SK-N-SH (cell line): ENCODE measurements at regions not wholly inside any gene's neighbourhood (a gene's known extent, or its start where the extent isn't known, plus 50 kb on each side); places are given as distances from the start of the nearest gene placed in this dataset.
A peak's percentile ranks its signal among the peaks of the same experiment; 100 is the strongest.

ENCODE experiments used
- CTCF ChIA-PET: fragments of 300-600, 350-600 bp; formaldehyde crosslinking; extraction: SDS; loops from one replicate; lab custom pipeline; 2021; lab: Yijun Ruan, JAX
- POLR2A ChIA-PET: fragments of 350-600 bp; sonication (Branson Sonifier 250); formaldehyde crosslinking; extraction: SDS; loops from one replicate; lab custom pipeline; 2020; ENCODE audit warnings: antibody characterized with exemption, inconsistent platforms; lab: Yijun Ruan, JAX
- DNase-seq: peaks from one replicate; pipeline ENCODE4 v3.0.0; 2012
- H2AFZ ChIP-seq: fragments of 200-600 bp; sonication (generic); 2 replicates; pipeline ENCODE4 v1.8.1; 2016; ENCODE audit warnings: antibody characterized with exemption, mild to moderate bottlenecking, low read depth
- H3F3A ChIP-seq: fragments of 200-600 bp; sonication (generic); replicated peaks from 2 replicates; pipeline ENCODE3; 2016; ENCODE audit warnings: antibody characterized with exemption, mild to moderate bottlenecking; ENCODE audit not compliant: insufficient read depth
- H3K27ac ChIP-seq, 2 experiments: fragments of 200-500 bp in 1 of 2; fragments of 200-600 bp in 1 of 2; sonication (Bioruptor generic) in 1 of 2; sonication (generic), shearing (Covaris generic) in 1 of 2; 2 replicates each; pipeline versions ENCODE4 v1.5.1 to v1.6.1; 2014 to 2016; ENCODE audit warnings: low read depth in 2 of 2, inconsistent platforms in 1 of 2, low read length in 1 of 2, mild to moderate bottlenecking in 1 of 2, mixed read lengths in 1 of 2
- H3K27me3 ChIP-seq: fragments of 200-600 bp; sonication (generic), shearing (Covaris generic); 2 replicates; pipeline ENCODE4 v1.6.1; 2016; ENCODE audit warnings: mixed run types; ENCODE audit not compliant: insufficient read depth
- H3K36me3 ChIP-seq, 2 experiments: fragments of 200-500 bp in 1 of 2; fragments of 200-600 bp in 1 of 2; sonication (Bioruptor generic) in 1 of 2; sonication (generic) in 1 of 2; replicated peaks in 1 of 2; 2 replicates each; pipeline versions ENCODE3 to v1.5.1; 2014 to 2016; ENCODE audit warnings: low read length in 1 of 2, mild to moderate bottlenecking in 1 of 2; ENCODE audit not compliant: insufficient read depth in 2 of 2, control insufficient read depth in 1 of 2
- H3K4me1 ChIP-seq, 2 experiments: fragments of 200-500 bp in 1 of 2; fragments of 200-600 bp in 1 of 2; sonication (Bioruptor generic) in 1 of 2; sonication (generic), shearing (Covaris generic) in 1 of 2; 2 replicates each; pipeline versions ENCODE4 v1.5.1 to v1.6.1; 2014 to 2016; ENCODE audit warnings: low read depth in 1 of 2, low read length in 1 of 2, mixed run types in 1 of 2; ENCODE audit not compliant: insufficient read depth in 2 of 2, control insufficient read depth in 1 of 2
- H3K4me2 ChIP-seq: fragments of 200-600 bp; sonication (generic), shearing (Covaris generic); 2 replicates; pipeline ENCODE4 v1.6.1; 2017; ENCODE audit warnings: mixed run types
- H3K4me3 ChIP-seq, 2 experiments: fragments of 200-500 bp in 1 of 2; fragments of 200-600 bp in 1 of 2; sonication (Bioruptor generic) in 1 of 2; sonication (generic), shearing (Covaris generic) in 1 of 2; 2 replicates each; pipeline versions ENCODE4 v1.5.1 to v1.8.1; 2014 to 2016; ENCODE audit warnings: low read depth in 2 of 2, inconsistent platforms in 1 of 2, low read length in 1 of 2, mild to moderate bottlenecking in 1 of 2, mixed read lengths in 1 of 2, moderate library complexity in 1 of 2
- H3K79me2 ChIP-seq: fragments of 200-600 bp; sonication (generic); 2 replicates; pipeline ENCODE4 v1.8.1; 2017; ENCODE audit warnings: mild to moderate bottlenecking; ENCODE audit not compliant: insufficient read depth
- H3K9ac ChIP-seq: fragments of 200-600 bp; sonication (generic); 2 replicates; pipeline ENCODE4 v1.6.1; 2017; ENCODE audit warnings: mixed run types
- H3K9me2 ChIP-seq: fragments of 200-600 bp; sonication (generic); 2 replicates; pipeline ENCODE4 v1.6.1; 2017; ENCODE audit warnings: mixed run types
- H3K9me3 ChIP-seq: fragments of 200-600 bp; sonication (generic); 2 replicates; pipeline ENCODE4 v1.6.1; 2017; ENCODE audit warnings: mixed run types, mild to moderate bottlenecking, moderate library complexity
- H4K20me1 ChIP-seq: fragments of 200-600 bp; sonication (generic); 2 replicates; pipeline ENCODE4 v1.6.1; 2017; ENCODE audit warnings: mild to moderate bottlenecking, mixed run types; ENCODE audit not compliant: insufficient read depth
- FOSL2 ChIP-seq: IDR thresholded peaks from 2 replicates; pipeline ENCODE4 v1.4.0; 2012; ENCODE audit warnings: low read depth, mild to moderate bottlenecking, moderate library complexity, borderline replicate concordance
- MXI1 ChIP-seq: IDR thresholded peaks from 2 replicates; pipeline ENCODE4 v1.6.1; 2012; ENCODE audit warnings: mild to moderate bottlenecking, low read depth, low read length, improper control_type of control experiment
- POLR2AphosphoS5 ChIP-seq: IDR thresholded peaks from 2 replicates; pipeline ENCODE4 v1.6.1; 2012; ENCODE audit warnings: low read depth, low read length
- RAD21 ChIP-seq: IDR thresholded peaks from 2 replicates; pipeline ENCODE4 v1.6.1; 2012; ENCODE audit warnings: mild to moderate bottlenecking, low read length
- REST ChIP-seq: IDR thresholded peaks from 2 replicates; pipeline ENCODE4 v1.6.1; 2012; ENCODE audit warnings: mild to moderate bottlenecking, low read depth, low read length, moderate library complexity
- SIN3A ChIP-seq: IDR thresholded peaks from 2 replicates; pipeline ENCODE4 v1.6.1; 2012; ENCODE audit warnings: low read depth, mild to moderate bottlenecking, low read length, moderate library complexity, borderline replicate concordance
- SMC3 ChIP-seq: IDR thresholded peaks from 2 replicates; pipeline ENCODE4 v1.6.1; 2012; ENCODE audit warnings: low read depth, low read length, improper control_type of control experiment
- WGBS: methylation state at CpG from one replicate; pipeline ENCODE4 v1.1.6; 2017; ENCODE audit warnings: low lambda C conversion rate; 5-methylcytosine and 5-hydroxymethylcytosine counted together

- CTCF ChIA-PET: interaction anchor here (0.7 to 6.2 kb wide), 8 partner anchors 10 to 535 kb away, joined by 3 to 87 read pairs (median 4); no protein-coding TSS in a partner anchor
Measured at GRCh38 chr12:131452444-131452860, 258.4 kb upstream of the SFSWAP start.

GRCh38 chr12:131454418-131455217 is 256.3 kb upstream of the SFSWAP start:
- Histone ChIP-seq H3K27ac (no peak overlapping the region), H2AFZ (no peak overlapping the region), H4K20me1 (no peaks in the 10 kb centered on the region), H3K4me2 (no peak overlapping the region), H3K9ac (no peak overlapping the region), H3K9me2 (no peaks in the 10 kb centered on the region), H3K9me3 (no peaks in the 10 kb centered on the region), H3K79me2 (no peaks in the 10 kb centered on the region), H3F3A (no peaks in the 10 kb centered on the region), H3K27me3 (no peaks in the 10 kb centered on the region), H3K36me3 (no peaks in the 10 kb centered on the region), H3K4me1 (peaks cover 0 to 4% of the 10 kb centered on the region in 2 experiments; a peak in 1 of 4 replicates), H3K4me3 (no peak overlapping the region)
- DNase-seq: peak; percentile 90
- TF ChIP-seq SMC3 (peak; percentile 71), RAD21 (peak; percentile 80), SIN3A (no peak), MXI1 (peak; percentile 54; the same call in 1 of the 2 replicates), REST (no peak)
- WGBS: 26% methylated on average over 7 of the region's 12 CpGs
- ChIA-PET POLR2A (no interaction called here), CTCF (interaction anchor here (0.7 to 6.2 kb wide), 53 partner anchors 9 to 539 kb away, joined by 3 to 87 read pairs (median 4); no protein-coding TSS in a partner anchor)

More at GRCh38 chr12:131452444-131452860, 258.4 kb upstream of the SFSWAP start:
- Histone ChIP-seq H3K9me2 (no peaks in the 10 kb centered on the region), H3K36me3 (no peaks in the 10 kb centered on the region), H3K4me1 (peaks cover 0 to 4% of the 10 kb centered on the region in 2 experiments; a peak in 1 of 4 replicates), H3F3A (no peaks in the 10 kb centered on the region), H3K27me3 (no peaks in the 10 kb centered on the region), H3K79me2 (no peaks in the 10 kb centered on the region), H3K4me3 (no peak overlapping the region), H3K4me2 (no peak overlapping the region), H4K20me1 (no peaks in the 10 kb centered on the region), H3K27ac (no peak overlapping the region), H3K9me3 (no peaks in the 10 kb centered on the region), H2AFZ (no peak overlapping the region), H3K9ac (no peak overlapping the region)
- TF ChIP-seq FOSL2 (no peak), POLR2AphosphoS5 (no peak), RAD21 (peak; percentile 48), REST (no peak)
- POLR2A ChIA-PET: no interaction called here
- DNase-seq: no peak
- WGBS: 18% methylated on average over 6 of the region's 10 CpGs
